ENCODE measurements at regions not wholly inside any gene's neighbourhood (a gene's known extent, or its start where the extent isn't known, plus 50 kb on each side); places are given as distances from the start of the nearest gene placed in this dataset.

- Mint-ChIP-seq H3K27ac (peak overlapping the region; percentile 93), H3K4me1 (peaks cover 57% of the 10 kb centered on the region), H3K4me3 (peak overlapping the region; percentile 52), H3K9me3 (ENCODE audit: insufficient read depth) (no peaks in the 10 kb centered on the region), H3K27me3 (no peaks in the 10 kb centered on the region)
- DNase-seq (no peak), ATAC-seq (ENCODE audit: low read depth) (no peak)
- H3K4me2 ChIP-seq (replicated peaks; ENCODE audit: low read depth, low read length, poor library complexity, severe bottlenecking) = peak overlapping the region; percentile 14
- H3K9ac ChIP-seq (ENCODE audit: low read length) = no peak overlapping the region
- ChIA-PET CTCF (no interaction called here), POLR2A (interaction anchor here (0.6 kb wide), 1 partner anchor 11 kb away, joined by 8 read pairs; no protein-coding TSS in a partner anchor)
- H3K4me1 ChIP-seq (ENCODE audit: control insufficient read depth in 2 of 2, insufficient read depth in 2 of 2, low read length in 2 of 2) = peaks cover 47 to 57% of the 10 kb centered on the region in 2 donors
- H3K9me3 ChIP-seq (ENCODE audit: control extremely low read depth in 1 of 3, control insufficient read depth in 2 of 3, insufficient read depth in 1 of 3, low read length in 2 of 3) = no peaks in the 10 kb centered on the region
- H2AFZ ChIP-seq (ENCODE audit: insufficient read depth, low read depth, low read length, poor library complexity, severe bottlenecking) = peak overlapping the region; percentile 35
- intact Hi-C loops (cut with micrococcal nuclease) = loop anchor here (5.0 kb wide), 2 partner anchors 67 to 613 kb away; no protein-coding TSS in a partner anchor
- 80% methylated on average over 6 of the region's 12 CpGs for WGBS (ENCODE audit: insufficient coverage)
- H3K36me3 ChIP-seq (replicated peaks in 1 of 2; ENCODE audit: control extremely low read depth in 1 of 2, control insufficient read depth in 1 of 2, extremely low read depth in 1 of 2, insufficient read depth in 2 of 2, low read length in 1 of 2) = no peaks in the 10 kb centered on the region
- H3K79me2 ChIP-seq (ENCODE audit: control insufficient read depth, insufficient read depth, low read length) = no peaks in the 10 kb centered on the region
- no peaks in the 10 kb centered on the region for H4K20me1 ChIP-seq (ENCODE audit: control insufficient read depth, insufficient read depth, low read length, poor library complexity, severe bottlenecking)
- no peaks in the 10 kb centered on the region for H3K27me3 ChIP-seq (replicated peaks in 1 of 4; ENCODE audit: control extremely low read depth in 1 of 4, control insufficient read depth in 3 of 4, insufficient read depth in 4 of 4, low read length in 3 of 4)
- TF ChIP-seq EZH2 (IDR thresholded peaks at IDR 0.05; ENCODE audit: borderline replicate concordance, insufficient read depth, low read depth, low read length, poor library complexity, severe bottlenecking) (no peak), CTCF (IDR thresholded peaks at IDR 0.05) (no peak)
- H3K27ac ChIP-seq (ENCODE audit: low read length in 2 of 2) = peak overlapping the region; percentile 52 to 53
- peak overlapping the region in 1 of 5 experiments; percentile 2 for H3K4me3 ChIP-seq (ENCODE audit: control extremely low read depth in 1 of 5, extremely low read depth in 1 of 5, insufficient read depth in 1 of 5, low read depth in 2 of 5, low read length in 4 of 5)
Observed at GRCh38 chr2:195563857-195564512, 93.0 kb upstream of the SLC39A10 start.

Data from B cell (primary cell).